HG02763 (cell line): ENCODE measurements at regions not wholly inside any gene's neighbourhood (a gene's known extent, or its start where the extent isn't known, plus 50 kb on each side); places are given as distances from the start of the nearest gene placed in this dataset.
"Not testable (repeated sequence)": the region's sequence is repeated elsewhere in the genome, so short reads cannot be mapped to it uniquely, and the experiment has no call there.

ENCODE experiments used
- ATAC-seq: cut with Tn5 transposase; IDR thresholded peaks from one replicate; pipeline ENCODE4 v1.9.1; 2021; ENCODE audit warnings: mild to moderate bottlenecking, moderate library complexity; ENCODE audit not compliant: unreplicated experiment

- no peak for ATAC-seq
These were observed 1032.7 kb downstream of the NR2F1-AS1 start for GRCh38 chr5:92548346-92548745.

- no peak for ATAC-seq
These were observed 1036.4 kb downstream of the NR2F1-AS1 start for GRCh38 chr5:92544596-92544995.

- no peak for ATAC-seq
These were observed 1037.0 kb downstream of the NR2F1-AS1 start for GRCh38 chr5:92544036-92544435.

DNA sequence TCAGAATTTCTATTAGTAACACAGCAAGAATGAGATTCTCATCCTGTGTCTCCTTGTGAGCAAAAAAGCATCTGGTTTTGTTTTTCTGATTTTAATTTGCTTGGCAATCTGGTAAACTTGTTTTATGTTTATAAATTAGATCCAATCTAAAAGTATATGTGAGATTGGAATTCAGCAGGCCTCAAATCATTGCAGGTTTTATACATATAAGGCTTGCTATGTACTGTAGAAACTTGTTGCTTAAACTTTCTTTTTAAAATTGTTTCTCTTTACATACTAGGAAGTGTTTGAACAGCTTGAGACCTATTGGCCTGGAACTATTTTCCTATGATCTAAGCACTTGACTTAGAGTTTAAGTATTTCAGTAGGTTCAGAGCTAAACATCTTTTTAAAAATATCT is 1037.8 kb downstream of the NR2F1-AS1 start:
- ATAC-seq, result no peak

- ATAC-seq, result not testable (repeated sequence)
These were observed 1039.0 kb downstream of the NR2F1-AS1 start for GRCh38 chr5:92542017-92542416.

DNA sequence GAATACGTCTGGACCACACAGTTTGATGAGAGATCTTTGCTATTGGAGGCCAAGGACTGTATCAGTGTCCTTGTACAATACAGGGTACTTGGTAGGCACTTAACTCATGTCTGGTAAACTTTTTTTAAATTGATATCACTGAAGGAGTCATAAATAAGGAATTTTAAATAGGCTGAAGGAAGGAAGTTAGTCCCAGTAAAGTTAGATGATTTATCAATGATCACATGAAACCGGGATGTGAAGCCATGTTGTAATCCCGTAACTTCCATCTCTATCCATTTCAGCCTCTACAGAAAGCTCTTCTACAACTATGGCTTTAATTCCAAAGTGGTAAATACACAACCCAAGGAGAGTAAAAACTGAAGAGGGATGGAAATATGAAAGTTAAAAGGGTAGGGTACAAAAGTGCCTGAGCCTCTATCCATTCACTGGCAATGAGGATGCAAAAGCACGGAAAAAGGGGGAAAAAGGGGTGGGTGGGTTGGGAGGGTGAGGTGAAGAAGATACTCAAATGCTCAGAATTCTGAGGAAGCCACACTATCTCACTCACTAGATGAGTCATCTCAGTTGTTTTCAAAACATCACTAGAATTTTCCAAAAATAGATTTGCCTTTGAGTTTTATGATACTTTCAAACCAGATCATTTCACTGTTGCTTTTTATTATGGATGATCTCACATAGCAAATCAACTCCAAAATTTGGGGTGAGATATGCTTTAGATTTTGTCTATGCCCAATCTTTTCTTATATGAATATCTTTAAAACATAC is 1053.5 kb downstream of the NR2F1-AS1 start:
- ATAC-seq, result no peak

DNA sequence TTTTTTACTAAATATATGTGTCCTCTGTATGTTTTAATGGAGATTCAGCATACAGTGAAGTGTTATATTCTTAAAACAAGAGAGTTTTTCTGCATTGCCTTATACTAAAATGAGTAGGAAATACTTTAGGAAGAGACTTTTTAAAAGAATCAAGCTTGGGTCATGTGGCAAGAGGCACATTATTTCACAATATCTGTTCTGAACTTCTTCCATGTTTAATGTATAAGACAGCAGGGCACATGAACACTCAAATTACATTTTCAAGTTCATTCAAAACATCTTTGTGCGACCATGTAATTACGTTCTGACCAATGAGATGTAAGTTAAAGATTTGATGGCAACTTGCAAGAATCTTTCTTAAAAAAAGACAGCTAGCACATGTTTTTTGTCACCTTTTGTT is 1055.9 kb downstream of the NR2F1-AS1 start:
- ATAC-seq, result no peak

- ATAC-seq, result no peak
These were observed 1061.0 kb downstream of the NR2F1-AS1 start for GRCh38 chr5:92519811-92520632.

DNA sequence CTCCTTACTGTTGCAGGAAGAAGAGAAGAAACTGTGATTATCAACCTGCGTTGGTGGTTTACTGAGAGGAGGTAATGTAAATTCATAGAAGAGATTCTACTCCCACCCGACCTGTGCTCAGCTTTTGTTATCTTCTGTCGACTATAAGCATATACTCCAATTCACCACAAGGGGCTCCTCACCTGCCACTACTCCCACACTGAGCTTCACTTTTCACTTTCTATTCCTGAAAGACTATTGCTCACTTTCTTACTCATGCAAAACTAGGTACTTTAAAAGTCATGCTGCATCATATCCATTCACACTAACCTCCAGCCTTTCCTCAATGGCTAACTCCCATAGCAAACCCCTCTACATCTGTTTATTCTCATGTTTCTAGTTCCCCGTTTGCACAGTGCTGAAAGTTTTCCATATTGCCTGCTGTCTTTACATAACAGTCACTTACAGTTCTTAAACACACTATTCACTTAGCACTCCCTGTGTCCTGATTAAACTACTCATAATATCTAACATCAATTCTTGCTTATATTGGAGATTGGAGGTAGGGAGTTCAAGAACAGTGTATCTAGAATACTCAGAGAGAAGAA is 1062.6 kb downstream of the NR2F1-AS1 start:
- peak; percentile 98 for ATAC-seq

GRCh38 chr5:92514896-92515295 is 1066.1 kb downstream of the NR2F1-AS1 start:
- ATAC-seq, result no peak

DNA sequence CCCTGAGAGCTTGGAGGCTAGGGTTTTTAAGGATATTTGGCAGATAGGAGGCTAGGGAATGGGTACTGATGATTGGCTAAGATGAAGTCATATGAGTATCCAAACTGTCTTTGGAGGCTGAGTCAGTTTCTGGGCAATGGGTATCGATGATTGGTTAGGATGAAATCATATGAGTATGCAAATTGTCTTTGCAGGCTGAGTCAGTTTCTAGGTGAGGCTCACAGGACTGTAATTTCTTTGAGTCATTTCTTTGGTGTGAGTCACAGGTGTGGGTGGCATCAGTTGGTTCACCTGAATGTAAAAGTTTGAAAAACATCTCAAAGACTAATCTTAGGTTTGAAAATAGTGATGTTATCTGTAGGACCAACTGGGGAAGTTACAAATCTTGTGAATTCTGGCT is 1068.0 kb downstream of the NR2F1-AS1 start:
- ATAC-seq, result no peak

DNA sequence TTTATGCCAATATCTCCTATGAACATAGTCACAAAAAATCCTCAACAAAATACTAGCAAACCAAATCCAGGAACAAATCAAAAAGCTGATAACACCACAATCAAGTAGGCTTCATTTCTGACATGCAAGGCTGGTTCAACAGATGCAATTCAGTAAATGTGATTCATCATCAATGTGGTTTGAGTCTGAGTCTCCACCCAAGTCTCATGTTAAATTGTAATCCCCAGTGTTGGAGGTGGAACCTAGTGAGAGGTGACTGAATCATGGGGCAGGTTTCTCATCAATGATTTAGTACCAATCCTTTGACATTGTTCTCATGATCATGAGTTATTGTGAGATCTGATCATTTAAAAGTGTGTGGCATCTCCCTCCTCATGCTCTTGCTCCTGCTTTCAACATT is 1072.7 kb downstream of the NR2F1-AS1 start:
- ATAC-seq, result no peak

DNA sequence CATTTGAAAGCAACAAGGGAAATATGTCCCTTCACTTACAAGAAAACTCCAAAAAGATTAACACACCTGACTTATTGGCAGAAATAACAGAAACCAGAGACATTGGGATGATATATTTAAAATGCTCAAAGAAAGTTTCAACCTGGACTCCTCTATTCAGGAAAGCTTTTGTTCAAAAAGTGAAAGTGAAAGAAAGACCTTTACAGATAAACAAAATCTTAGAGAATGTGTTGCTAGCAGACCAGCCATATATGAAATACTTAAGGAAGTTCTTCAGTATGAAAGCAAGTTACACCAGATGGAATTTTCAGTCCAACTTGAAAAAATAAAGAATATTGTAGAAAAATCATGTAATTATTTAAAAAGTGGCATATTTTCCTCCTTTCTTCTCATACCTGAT is 1075.1 kb downstream of the NR2F1-AS1 start:
- ATAC-seq, result no peak

DNA sequence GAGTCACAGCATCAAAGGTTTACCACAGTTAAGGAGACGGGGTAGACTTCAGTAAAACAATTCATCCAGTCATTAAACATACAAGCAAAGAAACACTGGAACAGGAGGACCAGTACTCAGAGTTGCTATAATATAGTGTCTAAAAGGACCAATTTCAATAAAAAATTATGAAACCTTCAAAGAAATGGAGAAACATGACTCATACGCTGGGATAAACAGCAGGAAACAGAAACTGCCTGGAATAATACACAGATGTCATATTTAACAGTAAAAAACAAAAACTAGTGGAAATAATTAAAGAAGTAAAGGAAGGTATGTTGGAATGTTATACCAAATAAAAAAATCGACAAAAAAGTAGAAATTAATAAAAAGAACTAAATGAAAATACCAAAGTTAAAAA is 1075.9 kb downstream of the NR2F1-AS1 start:
- no peak for ATAC-seq

DNA sequence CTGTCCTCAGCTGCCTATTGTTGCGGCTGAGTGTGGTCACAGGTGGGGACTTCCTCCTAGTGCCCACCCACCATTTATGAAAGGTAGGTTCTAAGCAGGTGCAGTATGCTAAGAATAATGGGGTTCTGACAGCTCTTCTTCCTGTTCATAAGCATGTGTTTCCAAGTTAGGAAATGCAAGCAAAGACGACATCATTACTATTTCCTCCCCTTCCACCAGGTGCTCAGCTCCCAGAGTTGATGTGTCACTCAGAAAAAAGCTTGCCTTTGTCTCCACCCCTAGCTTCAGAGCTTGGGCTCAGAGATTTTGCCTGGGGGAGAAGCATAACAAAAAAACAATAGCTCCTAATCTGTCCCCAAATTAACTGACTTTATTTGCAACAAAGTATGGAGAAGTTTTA is 1076.7 kb downstream of the NR2F1-AS1 start:
- ATAC-seq, result no peak

DNA sequence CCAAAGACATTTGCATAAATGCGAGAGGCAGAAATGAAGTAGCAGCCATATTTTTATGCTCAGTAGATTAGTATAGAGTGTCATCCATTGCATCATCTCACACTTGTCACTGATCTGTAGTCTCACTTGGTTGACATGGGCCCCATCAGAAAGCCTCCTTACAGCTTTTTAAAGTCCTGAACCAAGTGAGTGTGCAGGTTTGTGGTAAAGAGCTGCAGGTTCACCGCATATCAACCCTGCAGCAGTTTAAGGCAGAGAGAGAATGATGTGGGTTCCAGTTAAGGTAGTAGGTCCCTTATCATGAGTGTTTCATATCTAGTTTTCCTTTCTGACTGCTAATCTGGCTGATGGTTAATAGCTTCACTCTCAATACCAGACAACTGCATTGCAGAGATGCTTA is 1080.3 kb downstream of the NR2F1-AS1 start:
- ATAC-seq, result no peak

DNA sequence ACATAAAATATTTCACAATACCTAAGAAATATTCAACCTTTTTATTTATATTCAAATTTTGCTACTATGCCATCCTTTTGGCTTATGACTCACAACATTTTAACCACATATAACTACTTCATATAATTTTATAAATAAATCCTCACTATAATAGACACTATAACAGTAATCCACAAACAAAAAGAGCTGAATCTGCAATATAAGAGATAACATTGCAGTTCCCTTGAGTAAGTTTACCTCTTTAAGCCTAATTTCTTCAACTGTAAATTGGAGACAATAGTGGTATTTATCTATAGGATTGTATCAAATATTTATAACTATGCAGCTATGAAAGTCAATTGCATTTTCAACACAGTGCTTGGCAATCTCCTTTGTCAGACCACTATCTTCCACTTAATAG is 1084.5 kb downstream of the NR2F1-AS1 start:
- ATAC-seq, result no peak

- ATAC-seq, result no peak
These were observed 1086.5 kb downstream of the NR2F1-AS1 start for GRCh38 chr5:92494508-92494907.

DNA sequence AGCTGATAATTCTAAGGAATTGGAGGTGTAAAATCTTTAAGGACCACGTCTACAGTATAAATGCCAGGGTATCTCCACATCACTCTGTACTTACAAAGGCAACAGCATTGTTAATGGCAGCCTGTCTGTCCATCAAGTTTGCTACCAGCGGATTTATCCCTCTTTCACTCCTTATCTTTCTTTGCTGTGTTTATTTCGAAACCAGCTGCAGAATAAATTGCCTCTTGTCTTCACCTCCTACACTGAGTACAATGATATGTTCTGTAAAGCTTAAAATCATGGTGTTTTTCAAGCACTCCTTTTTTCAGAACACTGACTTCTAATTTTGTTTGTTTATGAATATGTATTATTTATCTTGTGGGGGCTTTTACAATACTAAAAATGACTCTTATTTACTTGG is 1088.1 kb downstream of the NR2F1-AS1 start:
- no peak for ATAC-seq

GRCh38 chr5:92484484-92484883 is 1096.5 kb downstream of the NR2F1-AS1 start:
- no peak for ATAC-seq

- no peak for ATAC-seq
These were observed 1090.0 kb upstream of the ARRDC3 start for GRCh38 chr5:92472981-92473566.
